GM18508 (cell line): ENCODE measurements at regions not wholly inside any gene's neighbourhood (a gene's known extent, or its start where the extent isn't known, plus 50 kb on each side); places are given as distances from the start of the nearest gene placed in this dataset.
"Not testable (repeated sequence)": the region's sequence is repeated elsewhere in the genome, so short reads cannot be mapped to it uniquely, and the experiment has no call there.

Experiments used
- ATAC-seq: cut with Tn5 transposase; IDR thresholded peaks from one replicate; pipeline ENCODE4 v1.9.1; 2021; ENCODE audit warnings: moderate number of reproducible peaks; ENCODE audit not compliant: insufficient read depth, unreplicated experiment

DNA sequence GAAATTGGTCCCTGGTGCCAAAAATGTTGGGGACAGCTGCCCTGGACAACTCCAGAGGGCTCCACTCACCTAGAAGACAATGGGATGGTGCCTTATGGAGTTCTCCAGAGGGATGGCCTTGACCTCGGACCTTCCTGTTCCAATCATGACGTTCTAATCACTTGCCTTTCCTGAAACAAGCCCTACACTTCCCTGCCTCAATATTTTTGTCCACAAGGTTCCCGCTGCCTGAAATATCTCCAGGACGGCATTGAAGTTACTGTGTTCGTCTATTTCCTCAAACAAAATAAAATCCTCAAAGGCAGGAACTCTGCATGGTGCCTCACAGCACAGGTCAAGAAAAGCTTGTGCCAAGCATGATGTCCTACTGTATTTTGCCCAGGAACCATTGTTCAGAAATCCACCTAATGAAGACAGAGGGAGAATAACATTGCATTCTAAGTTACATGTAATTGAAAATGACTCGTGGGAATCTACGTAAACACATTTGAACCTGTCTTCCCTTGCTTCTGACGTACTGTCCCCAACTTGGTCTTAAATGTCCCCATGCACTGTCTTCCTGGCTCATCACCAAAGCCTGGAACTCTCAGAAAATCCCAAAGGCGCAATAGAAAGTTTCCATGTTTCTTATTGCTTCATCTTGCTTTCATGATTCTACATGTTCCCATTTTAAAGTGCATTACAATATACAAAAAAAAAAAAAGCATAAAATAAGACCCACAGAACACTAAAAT lies 342.3 kb upstream of the NRP1 start:
- no peak for ATAC-seq

- ATAC-seq = no peak
Measured at GRCh38 chr10:33674986-33675599, 340.6 kb upstream of the NRP1 start.

GRCh38 chr10:33674491-33674890 lies 340.0 kb upstream of the NRP1 start:
- ATAC-seq = no peak

DNA sequence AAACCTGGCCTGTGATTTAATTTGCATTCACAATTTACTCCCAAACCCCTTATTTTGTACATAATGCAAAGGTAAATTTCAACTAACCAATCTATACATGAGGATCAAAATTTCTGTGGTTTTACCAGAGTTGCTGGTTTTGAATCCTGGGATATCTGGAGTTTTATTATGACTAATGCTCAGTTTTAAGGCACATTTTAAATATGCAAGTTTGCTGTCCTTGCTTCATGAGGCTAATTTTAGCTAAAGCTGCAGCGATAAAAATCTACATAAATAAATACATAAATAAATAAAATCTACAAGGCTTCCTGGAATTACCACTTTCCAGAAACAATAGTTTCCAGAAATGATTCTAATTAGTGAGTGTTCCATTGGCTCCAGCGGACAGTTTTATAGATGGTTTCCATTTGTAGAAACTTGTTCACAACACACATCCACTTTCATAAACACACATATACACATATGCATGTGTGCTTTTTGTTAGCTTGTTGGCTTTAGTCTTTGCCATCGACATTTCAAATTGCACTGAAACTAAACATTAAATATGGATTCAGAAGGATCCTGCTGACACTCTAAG lies 339.5 kb upstream of the NRP1 start:
- no peak for ATAC-seq

DNA sequence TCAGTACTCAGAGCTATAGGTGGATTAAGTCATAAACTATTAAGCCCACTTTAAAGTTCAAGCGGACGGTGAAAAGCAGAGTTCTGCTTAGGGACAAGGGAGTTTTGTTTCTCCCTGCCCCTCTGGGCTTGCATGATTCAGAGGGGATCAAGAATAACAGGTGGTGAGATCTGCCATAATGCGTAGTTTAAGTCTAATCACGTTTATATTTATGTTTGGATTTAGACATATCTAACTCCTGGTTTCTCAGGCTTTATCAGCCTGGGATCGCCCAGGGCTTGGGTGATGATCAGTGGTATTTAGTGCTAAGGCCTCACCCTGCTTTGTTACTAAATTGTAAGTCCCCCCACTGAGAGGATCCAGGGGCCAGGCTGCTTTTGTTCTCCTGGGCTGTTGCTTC lies 335.4 kb upstream of the NRP1 start:
- ATAC-seq = no peak

- ATAC-seq = no peak
Measured at GRCh38 chr10:33666686-33667480, 332.4 kb upstream of the NRP1 start.

DNA sequence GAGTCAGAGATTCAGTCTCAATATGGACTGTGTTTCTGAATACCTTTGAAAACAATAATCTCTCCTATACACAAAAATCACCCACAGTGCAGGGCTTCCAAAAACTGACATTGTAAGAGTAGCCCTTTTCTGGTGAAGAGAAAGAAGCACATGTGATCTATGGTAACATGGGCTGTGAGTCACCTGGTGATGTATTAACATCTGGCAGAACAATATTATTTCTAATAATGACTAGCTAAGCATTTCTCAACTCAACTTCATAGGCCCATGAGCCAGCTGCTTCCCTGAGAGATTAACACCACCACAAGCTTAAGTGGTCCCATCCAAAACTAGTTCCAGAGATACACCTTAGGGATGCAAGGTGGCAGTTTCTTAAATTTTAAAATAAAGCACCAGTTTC lies 331.0 kb upstream of the NRP1 start:
- ATAC-seq = no peak

DNA sequence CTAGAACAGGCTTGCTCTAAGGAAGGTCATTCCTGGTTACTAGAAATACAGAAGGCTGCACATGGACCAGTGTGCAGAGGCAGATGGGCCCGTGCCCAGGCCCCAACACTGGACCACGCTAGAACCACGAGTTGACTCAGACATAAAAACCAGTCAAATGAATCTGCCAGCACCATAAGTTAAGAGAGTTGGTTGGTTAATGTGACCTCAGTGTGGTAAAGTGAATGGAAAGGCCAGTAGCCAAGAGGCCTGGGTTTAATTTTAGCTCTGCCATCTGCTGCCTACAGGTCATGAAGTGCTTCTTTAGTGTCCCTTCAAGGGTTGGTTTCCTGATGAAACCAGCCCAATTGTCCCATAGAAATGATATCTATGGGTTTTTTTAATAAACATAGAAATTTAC lies 329.6 kb upstream of the NRP1 start:
- ATAC-seq = no peak

DNA sequence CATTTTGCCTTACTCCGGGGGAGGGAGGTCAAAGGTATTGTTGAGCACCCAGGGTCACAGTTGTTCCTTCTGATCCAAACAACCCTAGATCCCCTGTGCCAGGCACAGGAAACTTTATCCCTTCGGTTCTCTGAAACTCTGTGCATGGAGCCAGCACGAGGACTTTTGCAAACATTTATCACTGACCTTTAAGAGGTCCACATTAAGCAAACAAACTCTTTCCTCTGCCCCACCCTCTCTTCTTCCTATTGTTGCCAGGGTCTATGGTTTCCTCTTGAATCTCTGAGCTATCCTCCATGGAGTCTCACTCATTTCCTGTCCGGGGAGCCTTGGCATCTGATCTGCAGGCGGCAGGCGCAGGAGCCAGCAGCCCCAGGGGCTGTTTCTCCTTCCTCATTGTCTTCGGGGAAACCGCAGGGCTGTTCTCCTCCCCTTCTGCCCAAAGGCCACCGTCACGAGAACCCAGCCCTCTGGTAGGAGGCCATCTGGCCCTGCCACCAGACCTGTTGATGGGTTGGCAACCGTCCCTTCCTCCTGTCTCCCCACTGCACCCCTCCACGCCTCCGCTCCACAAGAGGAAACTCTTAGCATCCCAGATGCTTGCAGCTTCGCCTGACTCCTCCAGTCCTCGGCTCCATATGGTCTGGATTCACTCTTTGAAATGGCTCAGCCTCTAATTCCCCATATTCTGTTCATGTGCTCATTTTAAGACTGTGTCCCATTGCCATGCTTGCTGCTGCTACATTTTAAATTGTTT lies 327.3 kb upstream of the NRP1 start:
- no peak for ATAC-seq

GRCh38 chr10:33660329-33660728 lies 325.9 kb upstream of the NRP1 start:
- ATAC-seq = no peak

DNA sequence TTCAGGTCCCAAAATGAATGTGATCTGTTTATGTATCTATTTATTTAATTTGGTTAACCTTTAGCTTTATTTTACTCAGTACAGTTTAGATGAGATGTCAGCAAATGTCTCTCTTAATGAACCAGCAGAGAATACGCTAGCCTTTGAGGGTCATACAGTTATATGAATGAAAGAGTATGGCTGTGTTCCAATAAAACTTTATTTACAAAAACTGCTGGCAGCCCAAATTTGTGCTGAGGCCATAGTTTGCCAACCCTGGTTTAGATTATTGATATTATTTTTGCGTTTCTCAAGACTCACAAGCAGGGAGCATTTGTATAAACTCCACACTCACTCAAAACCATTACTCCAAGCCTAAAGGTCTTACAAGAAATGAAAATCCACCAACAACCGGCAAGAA lies 323.4 kb upstream of the NRP1 start:
- no peak for ATAC-seq

- ATAC-seq = no peak
Measured at GRCh38 chr10:33657154-33657908, 322.9 kb upstream of the NRP1 start.

GRCh38 chr10:33655921-33656320 lies 321.5 kb upstream of the NRP1 start:
- ATAC-seq = no peak

- no peak for ATAC-seq
Measured at GRCh38 chr10:33655165-33655815, 320.8 kb upstream of the NRP1 start.

DNA sequence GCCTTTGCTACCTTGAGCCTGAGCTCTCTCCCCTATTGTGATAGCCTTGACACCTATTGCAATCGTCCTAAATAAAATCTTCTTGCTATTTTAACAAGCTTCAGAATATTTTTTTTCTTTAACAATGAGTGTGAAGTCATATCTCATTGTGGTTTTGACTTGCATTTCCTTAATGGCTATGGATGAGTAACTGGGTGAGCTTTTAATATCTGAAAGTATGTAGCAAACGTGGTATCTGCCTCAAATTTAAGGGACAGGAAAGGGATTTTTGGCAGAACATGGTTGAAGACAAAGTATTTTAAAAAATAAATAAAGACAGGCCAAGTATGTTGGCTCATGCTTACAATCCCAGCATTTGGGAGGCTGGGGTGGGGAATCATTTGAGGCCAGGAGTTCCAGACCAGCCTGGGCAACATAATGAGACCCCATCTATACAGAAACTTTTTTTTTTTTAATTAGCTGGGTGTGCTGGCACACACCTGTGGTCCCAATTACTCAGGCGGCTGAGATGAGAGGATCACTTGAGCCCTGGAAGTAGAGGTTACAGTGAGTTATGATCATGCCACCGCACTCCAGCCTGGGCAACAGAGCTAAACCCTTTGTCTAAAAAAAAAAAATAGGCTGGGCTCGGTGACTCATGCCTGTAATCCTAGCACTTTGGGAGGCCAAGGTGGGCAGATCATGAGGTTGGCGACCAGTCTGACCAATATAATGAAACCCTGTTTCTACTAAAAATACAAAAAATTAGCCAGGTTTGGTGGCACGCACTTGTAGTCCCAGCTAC lies 319.3 kb upstream of the NRP1 start:
- ATAC-seq = no peak

DNA sequence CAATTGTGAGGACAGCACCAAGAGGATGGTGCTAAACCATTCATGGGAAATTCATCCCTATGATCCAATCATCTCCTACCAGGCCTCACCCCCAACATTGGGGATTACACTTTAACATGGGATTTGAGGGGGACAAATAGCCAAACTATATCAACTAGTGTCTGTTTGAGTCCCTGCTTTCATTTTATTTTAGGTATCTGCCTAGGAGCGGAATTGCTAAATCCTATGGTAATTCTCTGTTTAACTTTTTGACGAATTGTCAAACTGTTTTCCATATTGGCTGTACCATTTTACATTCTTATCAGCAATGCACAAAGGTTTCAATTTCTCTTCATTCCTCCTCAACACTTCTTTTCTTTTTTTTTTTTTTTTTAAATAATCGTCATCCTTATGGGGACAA lies 318.4 kb upstream of the NRP1 start:
- ATAC-seq = no peak

DNA sequence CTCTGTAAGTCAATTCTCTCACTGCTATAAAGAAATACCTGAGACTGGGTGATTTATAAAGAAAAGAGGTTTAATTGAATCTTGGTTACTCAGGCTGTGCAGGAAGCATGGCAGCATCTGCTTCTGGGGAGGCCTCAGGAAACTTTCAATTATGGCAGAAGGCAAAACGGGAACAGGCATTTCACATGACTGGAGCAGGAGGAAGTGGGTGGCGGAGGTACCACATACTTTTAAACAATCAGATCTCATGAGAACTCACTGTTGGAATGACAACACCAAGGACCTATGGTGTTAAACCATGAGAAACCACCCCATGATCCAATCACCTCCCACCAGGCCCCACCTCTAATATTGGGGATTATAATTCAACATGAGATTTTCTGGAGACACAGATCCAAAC lies 315.7 kb upstream of the NRP1 start:
- ATAC-seq = not testable (repeated sequence)

DNA sequence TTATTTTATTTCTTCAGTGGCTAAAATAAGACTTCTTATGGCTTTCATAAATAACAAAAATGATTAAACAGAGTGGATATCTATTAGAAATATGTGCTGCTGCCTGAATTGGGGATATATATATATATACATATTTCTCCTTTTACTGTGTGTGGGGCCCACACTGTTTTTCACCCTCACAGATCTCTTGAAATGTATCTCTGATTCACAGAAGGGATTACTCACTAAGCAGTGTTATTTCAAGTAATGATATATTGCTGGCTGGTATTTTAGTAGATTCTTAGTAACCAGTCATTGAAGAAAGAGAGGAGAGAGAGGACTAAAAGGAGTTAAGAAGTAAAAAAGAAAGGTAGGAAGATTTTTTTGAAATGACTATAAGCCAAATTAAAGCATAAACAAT lies 308.6 kb upstream of the NRP1 start:
- ATAC-seq = no peak
